ENCODE measurements at regions not wholly inside any gene's neighbourhood (a gene's known extent, or its start where the extent isn't known, plus 50 kb on each side); places are given as distances from the start of the nearest gene placed in this dataset.

DNA sequence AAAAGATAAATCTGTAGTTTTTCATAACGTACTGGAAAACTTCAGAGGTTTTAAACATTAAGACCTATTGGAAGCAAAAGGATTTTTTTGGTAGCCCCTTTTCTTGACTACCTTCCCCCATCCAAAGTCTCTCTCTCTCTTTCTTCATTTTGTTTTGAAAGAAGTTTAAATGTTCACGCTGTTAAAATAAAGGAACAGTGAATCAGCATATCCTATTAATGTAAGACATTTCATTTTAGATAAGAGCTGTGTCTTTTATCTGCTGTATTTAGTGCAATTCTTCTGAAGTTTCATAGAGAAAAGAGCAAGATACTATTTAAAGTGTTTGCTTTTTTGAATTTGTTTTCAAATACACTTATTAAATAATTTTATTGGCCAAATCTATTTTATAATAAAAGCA is 205.5 kb upstream of the POU3F3 start:
- Histone ChIP-seq H3K79me2 (ENCODE audit: insufficient read depth, low read length) (no peaks in the 10 kb centered on the region), H3K36me3 (replicated peaks in 1 of 2; ENCODE audit: control insufficient read depth in 1 of 2, insufficient read depth in 2 of 2, low read length in 2 of 2) (no peaks in the 10 kb centered on the region), H3K9ac (ENCODE audit: insufficient read depth, low read depth, low read length) (no peak overlapping the region), H2AFZ (ENCODE audit: low read length) (no peak overlapping the region), H3K4me1 (ENCODE audit: insufficient read depth, low read length) (no peaks in the 10 kb centered on the region), H3K4me3 (replicated peaks in 1 of 3; ENCODE audit: insufficient read depth in 1 of 3, low read depth in 2 of 3, low read length in 3 of 3) (no peak overlapping the region), H3K27me3 (ENCODE audit: control insufficient read depth in 1 of 2, insufficient read depth in 2 of 2, low read length in 2 of 2) (no peaks in the 10 kb centered on the region), H3K27ac (ENCODE audit: extremely low read length, insufficient read depth, low read length) (no peak overlapping the region), H4K20me1 (ENCODE audit: insufficient read depth, low read length) (no peaks in the 10 kb centered on the region), H3K9me3 (ENCODE audit: low read length) (no peaks in the 10 kb centered on the region), H3K4me2 (ENCODE audit: low read depth, low read length) (no peak overlapping the region)
- in situ Hi-C loops (cut with HindIII; ENCODE audit: extremely low pct_ligation_motif_present, low pct_unique_long_range_greater_than_20kb) (no loop called here), intact Hi-C loops (cut with micrococcal nuclease; ENCODE audit: unreplicated experiment) (no loop called here)
- DNase-seq (ENCODE audit: low spot score), result no peak
- TF ChIP-seq, protein P1, sequence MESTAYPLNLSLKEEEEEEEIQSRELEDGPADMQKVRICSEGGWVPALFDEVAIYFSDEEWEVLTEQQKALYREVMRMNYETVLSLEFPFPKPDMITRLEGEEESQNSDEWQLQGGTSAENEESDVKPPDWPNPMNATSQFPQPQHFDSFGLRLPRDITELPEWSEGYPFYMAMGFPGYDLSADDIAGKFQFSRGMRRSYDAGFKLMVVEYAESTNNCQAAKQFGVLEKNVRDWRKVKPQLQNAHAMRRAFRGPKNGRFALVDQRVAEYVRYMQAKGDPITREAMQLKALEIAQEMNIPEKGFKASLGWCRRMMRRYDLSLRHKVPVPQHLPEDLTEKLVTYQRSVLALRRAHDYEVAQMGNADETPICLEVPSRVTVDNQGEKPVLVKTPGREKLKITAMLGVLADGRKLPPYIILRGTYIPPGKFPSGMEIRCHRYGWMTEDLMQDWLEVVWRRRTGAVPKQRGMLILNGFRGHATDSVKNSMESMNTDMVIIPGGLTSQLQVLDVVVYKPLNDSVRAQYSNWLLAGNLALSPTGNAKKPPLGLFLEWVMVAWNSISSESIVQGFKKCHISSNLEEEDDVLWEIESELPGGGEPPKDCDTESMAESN (CRISPR knock-in tag; conservative IDR thresholded peaks at IDR 0.05), result no peak
- TF ChIP-seq, protein P2, sequence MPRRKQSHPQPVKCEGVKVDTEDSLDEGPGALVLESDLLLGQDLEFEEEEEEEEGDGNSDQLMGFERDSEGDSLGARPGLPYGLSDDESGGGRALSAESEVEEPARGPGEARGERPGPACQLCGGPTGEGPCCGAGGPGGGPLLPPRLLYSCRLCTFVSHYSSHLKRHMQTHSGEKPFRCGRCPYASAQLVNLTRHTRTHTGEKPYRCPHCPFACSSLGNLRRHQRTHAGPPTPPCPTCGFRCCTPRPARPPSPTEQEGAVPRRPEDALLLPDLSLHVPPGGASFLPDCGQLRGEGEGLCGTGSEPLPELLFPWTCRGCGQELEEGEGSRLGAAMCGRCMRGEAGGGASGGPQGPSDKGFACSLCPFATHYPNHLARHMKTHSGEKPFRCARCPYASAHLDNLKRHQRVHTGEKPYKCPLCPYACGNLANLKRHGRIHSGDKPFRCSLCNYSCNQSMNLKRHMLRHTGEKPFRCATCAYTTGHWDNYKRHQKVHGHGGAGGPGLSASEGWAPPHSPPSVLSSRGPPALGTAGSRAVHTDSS (CRISPR knock-in tag; conservative IDR thresholded peaks at IDR 0.05), result no peak
- TF ChIP-seq ZNF124 (CRISPR knock-in tag; IDR thresholded peaks at IDR 0.05) (no peak), ARNTL (CRISPR knock-in tag; IDR thresholded peaks at IDR 0.05) (no peak)
- no TSS peak for BruUV-seq (replicated peaks)
- WGBS (ENCODE audit: low lambda C conversion rate), result 1% methylated on average over 2 of the region's 2 CpGs
- ChIA-PET CTCF (ENCODE audit: low intra/inter-chr PET ratio, low total read pairs) (no interaction called here), POLR2A (no interaction called here)
- no peak for ATAC-seq
- FAIRE-seq, result no peak

DNA sequence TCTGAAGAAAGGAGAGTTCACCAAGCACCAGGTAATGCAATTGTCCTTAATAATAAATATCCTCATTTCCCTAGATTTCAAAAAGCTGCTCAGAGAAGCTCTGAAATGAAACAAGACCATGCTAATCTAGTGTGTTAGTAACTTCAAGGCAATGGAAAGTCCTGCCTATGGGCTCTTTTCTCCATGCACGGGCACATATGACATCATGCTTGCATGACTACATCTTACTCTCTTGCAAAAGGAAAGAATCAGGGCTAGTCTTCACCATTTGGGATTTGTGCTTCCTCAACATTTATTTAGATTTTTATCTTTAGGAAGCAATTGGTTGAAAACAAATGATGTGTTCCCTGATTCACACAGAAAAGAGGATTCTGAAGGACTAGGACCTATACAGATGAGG is 204.0 kb upstream of the POU3F3 start:
- Histone ChIP-seq H3K4me3 (replicated peaks in 1 of 3; ENCODE audit: insufficient read depth in 1 of 3, low read depth in 2 of 3, low read length in 3 of 3) (no peak overlapping the region), H3K27me3 (ENCODE audit: control insufficient read depth in 1 of 2, insufficient read depth in 2 of 2, low read length in 2 of 2) (no peaks in the 10 kb centered on the region), H3K27ac (ENCODE audit: extremely low read length, insufficient read depth, low read length) (no peak overlapping the region), H2AFZ (ENCODE audit: low read length) (no peak overlapping the region), H3K79me2 (ENCODE audit: insufficient read depth, low read length) (no peaks in the 10 kb centered on the region), H3K4me2 (ENCODE audit: low read depth, low read length) (no peak overlapping the region), H3K9me3 (ENCODE audit: low read length) (no peaks in the 10 kb centered on the region), H4K20me1 (ENCODE audit: insufficient read depth, low read length) (no peaks in the 10 kb centered on the region), H3K4me1 (ENCODE audit: insufficient read depth, low read length) (no peaks in the 10 kb centered on the region), H3K36me3 (replicated peaks in 1 of 2; ENCODE audit: control insufficient read depth in 1 of 2, insufficient read depth in 2 of 2, low read length in 2 of 2) (no peaks in the 10 kb centered on the region), H3K9ac (ENCODE audit: insufficient read depth, low read depth, low read length) (no peak overlapping the region)
- POLR2A ChIA-PET, result no interaction called here
- DNase-seq (ENCODE audit: low spot score), result no peak
- no peak for ATAC-seq
- BruUV-seq (replicated peaks), result no TSS peak
- FAIRE-seq, result no peak
- intact Hi-C loops (cut with micrococcal nuclease; ENCODE audit: unreplicated experiment), result no loop called here
- CTCF ChIA-PET (ENCODE audit: low intra/inter-chr PET ratio, low total read pairs), result no interaction called here
- 0% methylated on average over 1 of the region's 1 CpG for WGBS (ENCODE audit: low lambda C conversion rate)
- in situ Hi-C loops (cut with HindIII; ENCODE audit: extremely low pct_ligation_motif_present, low pct_unique_long_range_greater_than_20kb), result no loop called here
- TF ChIP-seq ZNF543 (CRISPR knock-in tag; IDR thresholded peaks at IDR 0.05) (no peak), MIXL1 (CRISPR knock-in tag; IDR thresholded peaks at IDR 0.05) (no peak), POGZ (CRISPR knock-in tag; IDR thresholded peaks at IDR 0.05) (no peak), HIVEP1 (CRISPR knock-in tag; IDR thresholded peaks at IDR 0.05) (no peak), GABPA (IDR thresholded peaks at IDR 0.05; ENCODE audit: low read depth, low read length) (no peak), GABPA (CRISPR knock-in tag; IDR thresholded peaks at IDR 0.05; ENCODE audit: low read depth) (no peak), ZNF34 (CRISPR knock-in tag; IDR thresholded peaks at IDR 0.05; ENCODE audit: borderline replicate concordance) (no peak), RFX5 (IDR thresholded peaks at IDR 0.05; ENCODE audit: low read depth, low read length) (no peak), ZNF7 (CRISPR knock-in tag; IDR thresholded peaks at IDR 0.05) (no peak), NBN (conservative IDR thresholded peaks at IDR 0.05) (no peak)
- TF ChIP-seq, protein P3, sequence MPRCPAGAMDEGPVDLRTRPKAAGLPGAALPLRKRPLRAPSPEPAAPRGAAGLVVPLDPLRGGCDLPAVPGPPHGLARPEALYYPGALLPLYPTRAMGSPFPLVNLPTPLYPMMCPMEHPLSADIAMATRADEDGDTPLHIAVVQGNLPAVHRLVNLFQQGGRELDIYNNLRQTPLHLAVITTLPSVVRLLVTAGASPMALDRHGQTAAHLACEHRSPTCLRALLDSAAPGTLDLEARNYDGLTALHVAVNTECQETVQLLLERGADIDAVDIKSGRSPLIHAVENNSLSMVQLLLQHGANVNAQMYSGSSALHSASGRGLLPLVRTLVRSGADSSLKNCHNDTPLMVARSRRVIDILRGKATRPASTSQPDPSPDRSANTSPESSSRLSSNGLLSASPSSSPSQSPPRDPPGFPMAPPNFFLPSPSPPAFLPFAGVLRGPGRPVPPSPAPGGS (CRISPR knock-in tag; IDR thresholded peaks at IDR 0.05), result no peak
- TF ChIP-seq, protein P4, sequence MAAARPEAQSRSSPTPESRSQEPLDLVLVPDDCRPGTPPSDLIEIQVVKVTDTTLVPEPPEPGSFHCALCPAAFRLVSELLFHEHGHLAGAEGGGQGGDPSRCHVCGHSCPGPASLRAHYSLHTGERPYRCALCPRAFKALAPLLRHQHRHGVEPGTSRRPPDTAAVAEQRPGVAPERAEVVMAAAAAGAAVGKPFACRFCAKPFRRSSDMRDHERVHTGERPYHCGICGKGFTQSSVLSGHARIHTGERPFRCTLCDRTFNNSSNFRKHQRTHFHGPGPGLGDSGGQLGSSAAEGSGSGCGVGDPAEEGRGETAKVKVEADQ (CRISPR knock-in tag; IDR thresholded peaks at IDR 0.05; ENCODE audit: borderline replicate concordance), result no peak

Measured in HepG2 (cell line).